Calu3 (cell line): ENCODE measurements at regions not wholly inside any gene's neighbourhood (a gene's known extent, or its start where the extent isn't known, plus 50 kb on each side); places are given as distances from the start of the nearest gene placed in this dataset.

Experiments
- BruUV-seq: library from RNA; stranded (reverse); fragments of 400-500 nt; replicated peaks from 2 replicates; lab custom pipeline; 2021; lab: Mats Ljungman, UMichigan
- CTCF ChIA-PET: fragments of 300-600 bp; sonication (Branson Sonifier 250); formaldehyde crosslinking; loops from one replicate; lab custom pipeline; 2022; ENCODE audit warnings: antibody characterized with exemption; lab: Charles Lee
- DNase-seq: peaks from one replicate; pipeline ENCODE4 v3.0.0; 2022
- H3K27ac Mint-ChIP-seq: one replicate; pipeline ENCODE4 v1.8.0; 2022; ENCODE audit warnings: mixed read lengths; ENCODE audit not compliant: unreplicated experiment
- H3K27me3 Mint-ChIP-seq: one replicate; pipeline ENCODE4 v1.8.0; 2022; ENCODE audit warnings: mixed read lengths; ENCODE audit not compliant: unreplicated experiment
- H3K36me3 Mint-ChIP-seq: one replicate; pipeline ENCODE4 v1.8.0; 2022; ENCODE audit warnings: mild to moderate bottlenecking, moderate library complexity, mixed read lengths; ENCODE audit not compliant: insufficient read depth, unreplicated experiment
- H3K4me1 Mint-ChIP-seq: one replicate; pipeline ENCODE4 v1.8.0; 2022; ENCODE audit warnings: mild to moderate bottlenecking, low read depth, mixed read lengths; ENCODE audit not compliant: unreplicated experiment
- H3K4me3 Mint-ChIP-seq: one replicate; pipeline ENCODE4 v1.8.0; 2022; ENCODE audit warnings: mild to moderate bottlenecking, low read depth, moderate library complexity, mixed read lengths; ENCODE audit not compliant: unreplicated experiment
- H3K9me3 Mint-ChIP-seq: one replicate; pipeline ENCODE4 v1.8.0; 2022; ENCODE audit warnings: low read depth, mixed read lengths; ENCODE audit not compliant: unreplicated experiment
- CTCF ChIP-seq: fragments of 200-600 bp; IDR thresholded peaks from one replicate; pipeline ENCODE4 v1.8.0; 2022; ENCODE audit warnings: antibody characterized with exemption; ENCODE audit not compliant: unreplicated experiment
- intact Hi-C: fragments of 100-400 bp; cut with micrococcal nuclease; formaldehyde crosslinking; loops from one replicate; pipeline ENCODE4 v1.10.0; 2022; ENCODE audit not compliant: unreplicated experiment

- CTCF ChIA-PET, result no interaction called here
- no TSS peak for BruUV-seq
- H3K4me1 Mint-ChIP-seq, result no peaks in the 10 kb centered on the region
- H3K36me3 Mint-ChIP-seq, result no peaks in the 10 kb centered on the region
- H3K4me3 Mint-ChIP-seq, result no peak overlapping the region
- H3K27ac Mint-ChIP-seq, result no peak overlapping the region
- no peak for TF ChIP-seq CTCF
- no peaks in the 10 kb centered on the region for H3K27me3 Mint-ChIP-seq
- intact Hi-C loops, result no loop called here
- peaks cover 10% of the 10 kb centered on the region for H3K9me3 Mint-ChIP-seq
- DNase-seq, result no peak
These were observed 114.5 kb upstream of the SALL3 start for GRCh38 chr18:78865056-78865598.

- intact Hi-C loops, result no loop called here
- Mint-ChIP-seq H3K4me1 (no peaks in the 10 kb centered on the region), H3K27me3 (no peaks in the 10 kb centered on the region), H3K36me3 (no peaks in the 10 kb centered on the region), H3K9me3 (peaks cover 11% of the 10 kb centered on the region), H3K4me3 (no peak overlapping the region), H3K27ac (no peak overlapping the region)
- DNase-seq, result no peak
- no TSS peak for BruUV-seq
- no peak for TF ChIP-seq CTCF
- CTCF ChIA-PET, result no interaction called here
These were observed 113.8 kb upstream of the SALL3 start for GRCh38 chr18:78865771-78866310.

- no peaks in the 10 kb centered on the region for H3K36me3 Mint-ChIP-seq
- no peak for DNase-seq
- no peaks in the 10 kb centered on the region for H3K27me3 Mint-ChIP-seq
- no TSS peak for BruUV-seq
- no peak for TF ChIP-seq CTCF
- CTCF ChIA-PET, result no interaction called here
- no peak overlapping the region for H3K27ac Mint-ChIP-seq
- H3K9me3 Mint-ChIP-seq, result peaks cover 3% of the 10 kb centered on the region
- H3K4me3 Mint-ChIP-seq, result no peak overlapping the region
- no peaks in the 10 kb centered on the region for H3K4me1 Mint-ChIP-seq
- intact Hi-C loops, result no loop called here
These were observed 112.5 kb upstream of the SALL3 start for GRCh38 chr18:78867131-78867530.

GRCh38 chr18:78868330-78869316 lies 111.0 kb upstream of the SALL3 start:
- CTCF ChIA-PET, result no interaction called here
- Mint-ChIP-seq H3K9me3 (peaks cover 3% of the 10 kb centered on the region), H3K36me3 (no peaks in the 10 kb centered on the region), H3K27ac (no peak overlapping the region), H3K27me3 (no peaks in the 10 kb centered on the region), H3K4me3 (no peak overlapping the region), H3K4me1 (no peaks in the 10 kb centered on the region)
- no peak for TF ChIP-seq CTCF
- no TSS peak for BruUV-seq
- intact Hi-C loops, result no loop called here
- DNase-seq, result no peak
